Thoracic aorta (tissue), 2 donors: ENCODE measurements at regions not wholly inside any gene's neighbourhood (a gene's known extent, or its start where the extent isn't known, plus 50 kb on each side); places are given as distances from the start of the nearest gene placed in this dataset.
"Not testable (repeated sequence)": the region's sequence is repeated elsewhere in the genome, so short reads cannot be mapped to it uniquely, and the experiment has no call there.

Experiments
- ATAC-seq: fragments of 150-250 bp; one replicate; pipeline ENCODE4 v1.8.0; 2017; ENCODE audit warnings: low read depth; ENCODE audit not compliant: insufficient number of reproducible peaks, low FRiP score
- DNase-seq: peaks from one replicate; pipeline ENCODE4 v3.0.0-alpha.2; 2020; ENCODE audit warnings: low spot score
- H3K27ac ChIP-seq, 2 donors: fragments of 200-600 bp; sonication (generic); 1 replicate in 1 of 2; 2 replicates in 1 of 2; pipeline ENCODE4 v1.5.1; 2016; ENCODE audit warnings: mild to moderate bottlenecking in 2 of 2, moderate library complexity in 2 of 2
- H3K27me3 ChIP-seq: fragments of 200-600 bp; sonication (generic); replicated peaks from 2 replicates; pipeline ENCODE4 v1.6.0; 2016; ENCODE audit warnings: mild to moderate bottlenecking; ENCODE audit not compliant: insufficient read depth
- H3K36me3 ChIP-seq: fragments of 200-600 bp; sonication (generic); one replicate; pipeline ENCODE4 v1.5.1; 2016
- H3K4me1 ChIP-seq, 2 donors: fragments of 200-600 bp; sonication (generic); 1 replicate in 1 of 2; 2 replicates in 1 of 2; pipeline versions ENCODE4 v1.5.1 to v1.6.0; 2016; ENCODE audit warnings: low read depth in 2 of 2, mild to moderate bottlenecking in 1 of 2; ENCODE audit not compliant: control insufficient read depth in 1 of 2
- H3K4me3 ChIP-seq: fragments of 200-600 bp; sonication (generic); 2 replicates; pipeline ENCODE4 v1.5.1; 2016; ENCODE audit warnings: mild to moderate bottlenecking
- H3K9me3 ChIP-seq: fragments of 200-600 bp; sonication (generic); 2 replicates; pipeline ENCODE4 v1.5.1; 2016
- CTCF ChIP-seq: fragments of 200-600 bp; sonication (generic); IDR thresholded peaks from one replicate; pipeline ENCODE4 v1.5.1; 2019; ENCODE audit warnings: antibody characterized with exemption

- ATAC-seq (no peak), DNase-seq (no peak)
- H3K4me3 ChIP-seq: no peak overlapping the region
- no peak overlapping the region for H3K27ac ChIP-seq
- H3K36me3 ChIP-seq: no peaks in the 10 kb centered on the region
- H3K9me3 ChIP-seq: no peaks in the 10 kb centered on the region
- H3K27me3 ChIP-seq: no peaks in the 10 kb centered on the region
- no peaks in the 10 kb centered on the region for H3K4me1 ChIP-seq
- no peak for TF ChIP-seq CTCF
Measured at GRCh38 chr5:166282939-166283338, 2008.5 kb upstream of the WWC1 start.

GRCh38 chr5:166285361-166285760 is 2006.1 kb upstream of the WWC1 start:
- ATAC-seq (no peak), DNase-seq (no peak)
- Histone ChIP-seq H3K36me3 (no peaks in the 10 kb centered on the region), H3K4me3 (no peak overlapping the region), H3K27me3 (no peaks in the 10 kb centered on the region), H3K27ac (no peak overlapping the region), H3K4me1 (no peaks in the 10 kb centered on the region), H3K9me3 (no peaks in the 10 kb centered on the region)
- TF ChIP-seq CTCF: no peak

GRCh38 chr5:166286832-166287231 is 2004.6 kb upstream of the WWC1 start:
- no peak for ATAC-seq
- no peaks in the 10 kb centered on the region for H3K9me3 ChIP-seq
- no peak for DNase-seq
- no peak overlapping the region for H3K27ac ChIP-seq
- H3K4me3 ChIP-seq: no peak overlapping the region
- TF ChIP-seq CTCF: no peak
- no peaks in the 10 kb centered on the region for H3K4me1 ChIP-seq
- H3K27me3 ChIP-seq: no peaks in the 10 kb centered on the region
- no peaks in the 10 kb centered on the region for H3K36me3 ChIP-seq

GRCh38 chr5:166287866-166288265 is 2003.6 kb upstream of the WWC1 start:
- ATAC-seq (no peak), DNase-seq (no peak)
- no peak overlapping the region for H3K4me3 ChIP-seq
- H3K9me3 ChIP-seq: no peaks in the 10 kb centered on the region
- no peak overlapping the region for H3K27ac ChIP-seq
- no peaks in the 10 kb centered on the region for H3K4me1 ChIP-seq
- TF ChIP-seq CTCF: no peak
- H3K36me3 ChIP-seq: no peaks in the 10 kb centered on the region
- H3K27me3 ChIP-seq: no peaks in the 10 kb centered on the region

- H3K27me3 ChIP-seq, DNase-seq, H3K4me3 ChIP-seq, H3K9me3 ChIP-seq, H3K27ac ChIP-seq, H3K36me3 ChIP-seq, ATAC-seq, H3K4me1 ChIP-seq: not testable (repeated sequence)
Measured at GRCh38 chr5:166291800-166292199, 1999.6 kb upstream of the WWC1 start.

GRCh38 chr5:166293892-166294291 is 1997.6 kb upstream of the WWC1 start:
- Histone ChIP-seq H3K27me3 (no peaks in the 10 kb centered on the region), H3K36me3 (no peaks in the 10 kb centered on the region), H3K4me3 (no peak overlapping the region), H3K9me3 (no peaks in the 10 kb centered on the region), H3K27ac (no peak overlapping the region), H3K4me1 (no peaks in the 10 kb centered on the region)
- no peak for TF ChIP-seq CTCF
- ATAC-seq (no peak), DNase-seq (no peak)
